Adrenal gland (tissue), 5 donors: ENCODE measurements at regions not wholly inside any gene's neighbourhood (a gene's known extent, or its start where the extent isn't known, plus 50 kb on each side); places are given as distances from the start of the nearest gene placed in this dataset.

Experiments used
- POLR2A ChIP-seq, 2 donors: fragments of 450-650 bp; IDR thresholded peaks; one replicate each; pipeline ENCODE4 v1.6.1; 2017; ENCODE audit warnings: antibody characterized with exemption in 2 of 2, mild to moderate bottlenecking in 2 of 2, moderate library complexity in 1 of 2
- TF ChIP-seq, protein P1 (sequence below), 6 experiments: fragments of 450-650 bp in 4 of 6; fragments of 200-600 bp in 2 of 6; sonication (generic) in 1 of 6; IDR thresholded peaks; 1 replicate in 5 of 6; 2 replicates in 1 of 6; pipeline versions ENCODE4 v1.5.1 to v1.8.0; 2016 to 2021; ENCODE audit warnings: antibody characterized with exemption in 6 of 6, mild to moderate bottlenecking in 2 of 6, moderate library complexity in 1 of 6
- donor health status: DM: no; HTN: no; CAD: no.

- no peak for TF ChIP-seq POLR2A (IDR thresholded peaks at IDR 0.05)
- TF ChIP-seq, protein P1, sequence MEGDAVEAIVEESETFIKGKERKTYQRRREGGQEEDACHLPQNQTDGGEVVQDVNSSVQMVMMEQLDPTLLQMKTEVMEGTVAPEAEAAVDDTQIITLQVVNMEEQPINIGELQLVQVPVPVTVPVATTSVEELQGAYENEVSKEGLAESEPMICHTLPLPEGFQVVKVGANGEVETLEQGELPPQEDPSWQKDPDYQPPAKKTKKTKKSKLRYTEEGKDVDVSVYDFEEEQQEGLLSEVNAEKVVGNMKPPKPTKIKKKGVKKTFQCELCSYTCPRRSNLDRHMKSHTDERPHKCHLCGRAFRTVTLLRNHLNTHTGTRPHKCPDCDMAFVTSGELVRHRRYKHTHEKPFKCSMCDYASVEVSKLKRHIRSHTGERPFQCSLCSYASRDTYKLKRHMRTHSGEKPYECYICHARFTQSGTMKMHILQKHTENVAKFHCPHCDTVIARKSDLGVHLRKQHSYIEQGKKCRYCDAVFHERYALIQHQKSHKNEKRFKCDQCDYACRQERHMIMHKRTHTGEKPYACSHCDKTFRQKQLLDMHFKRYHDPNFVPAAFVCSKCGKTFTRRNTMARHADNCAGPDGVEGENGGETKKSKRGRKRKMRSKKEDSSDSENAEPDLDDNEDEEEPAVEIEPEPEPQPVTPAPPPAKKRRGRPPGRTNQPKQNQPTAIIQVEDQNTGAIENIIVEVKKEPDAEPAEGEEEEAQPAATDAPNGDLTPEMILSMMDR (IDR thresholded peaks at IDR 0.05): no peak
Observed at GRCh38 chr11:112801817-112802088, 159.5 kb upstream of the NCAM1 start.
